ENCODE measurements at regions not wholly inside any gene's neighbourhood (a gene's known extent, or its start where the extent isn't known, plus 50 kb on each side); places are given as distances from the start of the nearest gene placed in this dataset.

GRCh38 chr13:81207636-81208035 lies 866.7 kb upstream of the SPRY2 start:
- no peak for DNase-seq (ENCODE audit: low read depth in 1 of 2, low spot score in 1 of 2)
- no peak overlapping the region for H3K4me3 ChIP-seq (replicated peaks; ENCODE audit: insufficient read depth, low read length)
- no peak overlapping the region for H3K27ac ChIP-seq (replicated peaks)
- no peak for TF ChIP-seq SPI1 (IDR thresholded peaks at IDR 0.05; ENCODE audit: borderline replicate concordance, low read depth)
- no peak for TF ChIP-seq GABPA (IDR thresholded peaks at IDR 0.05; ENCODE audit: low read depth)
- no peak for TF ChIP-seq REST (IDR thresholded peaks at IDR 0.05; ENCODE audit: insufficient replicate concordance, low read depth)
- no peak for TF ChIP-seq CTCF (IDR thresholded peaks at IDR 0.05; ENCODE audit: insufficient read depth, low read length)
- TF ChIP-seq POLR2AphosphoS5 (IDR thresholded peaks at IDR 0.05; ENCODE audit: low read depth): no peak
- no peaks in the 10 kb centered on the region for H3K27me3 ChIP-seq (ENCODE audit: insufficient read depth, poor library complexity, severe bottlenecking)

DNA sequence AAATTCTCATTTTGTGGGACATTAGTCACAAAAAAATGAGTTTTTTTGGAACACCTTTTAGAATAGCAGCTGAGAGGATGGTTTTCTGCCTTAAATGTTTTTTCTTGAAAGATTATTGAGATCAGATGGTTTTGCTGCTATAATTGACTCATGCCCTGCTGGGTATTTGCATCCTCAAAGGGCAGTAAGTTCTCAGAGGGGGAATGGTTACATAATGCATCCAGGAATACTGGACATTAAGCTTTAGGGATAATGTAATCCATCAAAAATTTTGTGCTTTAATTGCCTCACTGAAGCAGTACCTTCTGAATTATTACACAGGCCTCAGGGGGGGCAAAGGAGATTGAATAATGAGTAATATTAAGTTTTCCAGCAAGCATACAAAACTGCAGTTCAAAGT lies 866.3 kb upstream of the SPRY2 start:
- Histone ChIP-seq H3K27ac (replicated peaks) (no peak overlapping the region), H3K4me3 (replicated peaks; ENCODE audit: insufficient read depth, low read length) (no peak overlapping the region), H3K27me3 (ENCODE audit: insufficient read depth, poor library complexity, severe bottlenecking) (no peaks in the 10 kb centered on the region)
- TF ChIP-seq SPI1 (IDR thresholded peaks at IDR 0.05; ENCODE audit: borderline replicate concordance, low read depth): no peak
- no peak for TF ChIP-seq GABPA (IDR thresholded peaks at IDR 0.05; ENCODE audit: low read depth)
- no peak for TF ChIP-seq POLR2AphosphoS5 (IDR thresholded peaks at IDR 0.05; ENCODE audit: low read depth)
- no peak for DNase-seq (ENCODE audit: low read depth in 1 of 2, low spot score in 1 of 2)

- DNase-seq (ENCODE audit: low read depth in 1 of 2, low spot score in 1 of 2): no peak
- TF ChIP-seq CTCF (IDR thresholded peaks at IDR 0.05; ENCODE audit: insufficient read depth, low read length) (no peak), GABPA (IDR thresholded peaks at IDR 0.05; ENCODE audit: low read depth) (no peak), POLR2AphosphoS5 (IDR thresholded peaks at IDR 0.05; ENCODE audit: low read depth) (no peak), REST (IDR thresholded peaks at IDR 0.05; ENCODE audit: insufficient replicate concordance, low read depth) (no peak), SPI1 (IDR thresholded peaks at IDR 0.05; ENCODE audit: borderline replicate concordance, low read depth) (no peak)
- Histone ChIP-seq H3K27ac (replicated peaks) (no peak overlapping the region), H3K4me3 (replicated peaks; ENCODE audit: insufficient read depth, low read length) (no peak overlapping the region), H3K27me3 (ENCODE audit: insufficient read depth, poor library complexity, severe bottlenecking) (no peaks in the 10 kb centered on the region)
Measured at GRCh38 chr13:81203783-81204182, 862.9 kb upstream of the SPRY2 start.

DNA sequence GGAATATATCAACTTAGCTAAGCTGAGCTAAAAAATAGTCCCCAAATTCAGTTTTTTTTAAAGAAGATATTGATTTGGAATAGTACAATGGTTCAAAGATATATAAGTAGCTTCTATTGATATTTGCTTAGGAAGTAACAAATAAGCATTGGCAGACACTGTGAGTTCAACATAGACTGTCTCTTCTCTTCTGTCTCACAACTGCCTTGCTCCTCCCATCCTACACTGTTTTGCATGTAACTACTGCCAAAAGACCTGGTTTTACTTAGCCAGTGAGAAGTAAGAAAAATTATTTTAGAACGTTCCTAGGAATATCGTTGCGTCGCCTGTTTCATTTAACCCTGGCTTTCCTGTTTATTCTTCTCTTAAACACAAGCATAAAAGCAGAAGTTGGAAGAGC lies 859.0 kb upstream of the SPRY2 start:
- no peaks in the 10 kb centered on the region for H3K27me3 ChIP-seq (ENCODE audit: insufficient read depth, poor library complexity, severe bottlenecking)
- DNase-seq (ENCODE audit: low read depth in 1 of 2, low spot score in 1 of 2): no peak

More for the DNA sequence above, 859.0 kb upstream of the SPRY2 start:
- no peak overlapping the region for H3K27ac ChIP-seq (replicated peaks)
- no peak for TF ChIP-seq POLR2AphosphoS5 (IDR thresholded peaks at IDR 0.05; ENCODE audit: low read depth)
- no peak for TF ChIP-seq SPI1 (IDR thresholded peaks at IDR 0.05; ENCODE audit: borderline replicate concordance, low read depth)
- TF ChIP-seq REST (IDR thresholded peaks at IDR 0.05; ENCODE audit: insufficient replicate concordance, low read depth): no peak
- H3K4me3 ChIP-seq (replicated peaks; ENCODE audit: insufficient read depth, low read length): no peak overlapping the region

Data from HL-60 (cell line).